ENCODE measurements at regions not wholly inside any gene's neighbourhood (a gene's known extent, or its start where the extent isn't known, plus 50 kb on each side); places are given as distances from the start of the nearest gene placed in this dataset.

- TF ChIP-seq CTCF (conservative IDR thresholded peaks at IDR 0.05 in 1 of 2, IDR thresholded peaks at IDR 0.05 in 1 of 2; ENCODE audit: low read depth in 1 of 2, low read length in 2 of 2): no peak
- no peak for TF ChIP-seq EZH2 (IDR thresholded peaks at IDR 0.05; ENCODE audit: low read length, missing control alignments)
Observed at GRCh38 chr7:156060925-156061324, 248.7 kb upstream of the SHH start.
